GM21717 (cell line): ENCODE measurements at regions not wholly inside any gene's neighbourhood (a gene's known extent, or its start where the extent isn't known, plus 50 kb on each side); places are given as distances from the start of the nearest gene placed in this dataset.

Source experiments
- ATAC-seq: cut with Tn5 transposase; IDR thresholded peaks from one replicate; pipeline ENCODE4 v1.9.1; 2021; ENCODE audit warnings: mild to moderate bottlenecking, moderate library complexity; ENCODE audit not compliant: unreplicated experiment

GRCh38 chr9:14399756-14400657, 86.1 kb upstream of the NFIB start:
- ATAC-seq, result no peak

- no peak for ATAC-seq
These were observed 84.5 kb upstream of the NFIB start for GRCh38 chr9:14398473-14398872.

- ATAC-seq, result no peak
These were observed 82.2 kb upstream of the NFIB start for GRCh38 chr9:14396171-14396570.

- no peak for ATAC-seq
These were observed 81.6 kb upstream of the NFIB start for GRCh38 chr9:14395317-14396082.

GRCh38 chr9:14393418-14393817, 79.5 kb upstream of the NFIB start:
- ATAC-seq, result no peak

- ATAC-seq, result no peak
These were observed 77.7 kb upstream of the NFIB start for GRCh38 chr9:14391620-14392019.

- ATAC-seq, result no peak
These were observed 75.7 kb upstream of the NFIB start for GRCh38 chr9:14389657-14390056.

GRCh38 chr9:14389146-14389545, 75.2 kb upstream of the NFIB start:
- no peak for ATAC-seq

GRCh38 chr9:14383773-14384172, 69.8 kb upstream of the NFIB start:
- ATAC-seq, result no peak

GRCh38 chr9:14383294-14383693, 69.4 kb upstream of the NFIB start:
- ATAC-seq, result no peak

- ATAC-seq, result no peak
These were observed 66.3 kb upstream of the NFIB start for GRCh38 chr9:14380061-14380836.

GRCh38 chr9:14379280-14379679, 65.3 kb upstream of the NFIB start:
- ATAC-seq, result no peak

GRCh38 chr9:14373706-14374105, 59.8 kb upstream of the NFIB start:
- no peak for ATAC-seq

- ATAC-seq, result no peak
These were observed 59.4 kb upstream of the NFIB start for GRCh38 chr9:14373336-14373666.

- ATAC-seq, result no peak
These were observed 58.7 kb upstream of the NFIB start for GRCh38 chr9:14372437-14373335.

GRCh38 chr9:14369011-14369410, 55.1 kb upstream of the NFIB start:
- no peak for ATAC-seq

- ATAC-seq, result no peak
These were observed 52.1 kb upstream of the NFIB start for GRCh38 chr9:14366076-14366475.

- ATAC-seq, result no peak
These were observed 51.7 kb upstream of the NFIB start for GRCh38 chr9:14365670-14366069.
